ENCODE measurements at regions not wholly inside any gene's neighbourhood (a gene's known extent, or its start where the extent isn't known, plus 50 kb on each side); places are given as distances from the start of the nearest gene placed in this dataset.

- no peaks in the 10 kb centered on the region for H3K27me3 ChIP-seq (ENCODE audit: low read depth, low read length)
- H3K27ac ChIP-seq (ENCODE audit: low read length): no peak overlapping the region
- H3K36me3 ChIP-seq (ENCODE audit: control insufficient read depth in 1 of 2, insufficient read depth in 2 of 2, low read length in 2 of 2): peaks cover 7 to 17% of the 10 kb centered on the region in 2 donors
- no peaks in the 10 kb centered on the region for H3K4me1 ChIP-seq (ENCODE audit: control insufficient read depth in 1 of 2, insufficient read depth in 2 of 2, low read length in 2 of 2)
- no peaks in the 10 kb centered on the region for H3K9me3 ChIP-seq (ENCODE audit: control insufficient read depth in 1 of 2, low read length in 2 of 2)
- no peak overlapping the region for H3K4me3 ChIP-seq (ENCODE audit: low read depth in 1 of 2, low read length in 2 of 2)
Measured at GRCh38 chr15:62792986-62793751, 249.4 kb upstream of the TPM1 start.

GRCh38 chr15:62793752-62794144 lies 248.8 kb upstream of the TPM1 start:
- no peaks in the 10 kb centered on the region for H3K9me3 ChIP-seq (ENCODE audit: control insufficient read depth in 1 of 2, low read length in 2 of 2)
- no peaks in the 10 kb centered on the region for H3K4me1 ChIP-seq (ENCODE audit: control insufficient read depth in 1 of 2, insufficient read depth in 2 of 2, low read length in 2 of 2)
- no peak overlapping the region for H3K27ac ChIP-seq (ENCODE audit: low read length)
- H3K27me3 ChIP-seq (ENCODE audit: low read depth, low read length): no peaks in the 10 kb centered on the region
- no peak overlapping the region for H3K4me3 ChIP-seq (ENCODE audit: low read depth in 1 of 2, low read length in 2 of 2)
- peaks cover 7 to 22% of the 10 kb centered on the region in 2 donors for H3K36me3 ChIP-seq (ENCODE audit: control insufficient read depth in 1 of 2, insufficient read depth in 2 of 2, low read length in 2 of 2)

- Histone ChIP-seq H3K36me3 (ENCODE audit: control insufficient read depth in 1 of 2, insufficient read depth in 2 of 2, low read length in 2 of 2) (peaks cover 8 to 22% of the 10 kb centered on the region in 2 donors), H3K27me3 (ENCODE audit: low read depth, low read length) (no peaks in the 10 kb centered on the region)
Measured at GRCh38 chr15:62795171-62795570, 247.4 kb upstream of the TPM1 start.

GRCh38 chr15:62795700-62796695 lies 246.5 kb upstream of the TPM1 start:
- H3K4me3 ChIP-seq (ENCODE audit: low read depth in 1 of 2, low read length in 2 of 2): no peak overlapping the region
- no peak overlapping the region for H3K27ac ChIP-seq (ENCODE audit: low read length)
- H3K36me3 ChIP-seq (ENCODE audit: control insufficient read depth in 1 of 2, insufficient read depth in 2 of 2, low read length in 2 of 2): peaks cover 15 to 26% of the 10 kb centered on the region in 2 donors
- H3K4me1 ChIP-seq (ENCODE audit: control insufficient read depth in 1 of 2, insufficient read depth in 2 of 2, low read length in 2 of 2): no peaks in the 10 kb centered on the region
- no peaks in the 10 kb centered on the region for H3K27me3 ChIP-seq (ENCODE audit: low read depth, low read length)
- H3K9me3 ChIP-seq (ENCODE audit: control insufficient read depth in 1 of 2, low read length in 2 of 2): no peaks in the 10 kb centered on the region

More at GRCh38 chr15:62795171-62795570, 247.4 kb upstream of the TPM1 start:
- Histone ChIP-seq H3K4me1 (ENCODE audit: control insufficient read depth in 1 of 2, insufficient read depth in 2 of 2, low read length in 2 of 2) (no peaks in the 10 kb centered on the region), H3K9me3 (ENCODE audit: control insufficient read depth in 1 of 2, low read length in 2 of 2) (no peaks in the 10 kb centered on the region), H3K4me3 (ENCODE audit: low read depth in 1 of 2, low read length in 2 of 2) (no peak overlapping the region), H3K27ac (ENCODE audit: low read length) (no peak overlapping the region)

GRCh38 chr15:62797171-62797570 lies 245.4 kb upstream of the TPM1 start:
- H3K27me3 ChIP-seq (ENCODE audit: low read depth, low read length): no peaks in the 10 kb centered on the region
- H3K36me3 ChIP-seq (ENCODE audit: control insufficient read depth in 1 of 2, insufficient read depth in 2 of 2, low read length in 2 of 2): peaks cover 15 to 26% of the 10 kb centered on the region in 2 donors
- H3K4me1 ChIP-seq (ENCODE audit: control insufficient read depth in 1 of 2, insufficient read depth in 2 of 2, low read length in 2 of 2): no peaks in the 10 kb centered on the region
- H3K27ac ChIP-seq (ENCODE audit: low read length): no peak overlapping the region
- H3K4me3 ChIP-seq (ENCODE audit: low read depth in 1 of 2, low read length in 2 of 2): no peak overlapping the region
- H3K9me3 ChIP-seq (ENCODE audit: control insufficient read depth in 1 of 2, low read length in 2 of 2): no peaks in the 10 kb centered on the region

- no peaks in the 10 kb centered on the region for H3K27me3 ChIP-seq (ENCODE audit: low read depth, low read length)
- H3K4me1 ChIP-seq (ENCODE audit: control insufficient read depth in 1 of 2, insufficient read depth in 2 of 2, low read length in 2 of 2): no peaks in the 10 kb centered on the region
- H3K36me3 ChIP-seq (ENCODE audit: control insufficient read depth in 1 of 2, insufficient read depth in 2 of 2, low read length in 2 of 2): peaks cover 15 to 26% of the 10 kb centered on the region in 2 donors
- H3K9me3 ChIP-seq (ENCODE audit: control insufficient read depth in 1 of 2, low read length in 2 of 2): no peaks in the 10 kb centered on the region
- no peak overlapping the region for H3K27ac ChIP-seq (ENCODE audit: low read length)
- H3K4me3 ChIP-seq (ENCODE audit: low read depth in 1 of 2, low read length in 2 of 2): no peak overlapping the region
Measured at GRCh38 chr15:62798536-62798935, 244.0 kb upstream of the TPM1 start.

GRCh38 chr15:62799037-62799436 lies 243.5 kb upstream of the TPM1 start:
- Histone ChIP-seq H3K9me3 (ENCODE audit: control insufficient read depth in 1 of 2, low read length in 2 of 2) (no peaks in the 10 kb centered on the region), H3K4me3 (ENCODE audit: low read depth in 1 of 2, low read length in 2 of 2) (no peak overlapping the region), H3K27me3 (ENCODE audit: low read depth, low read length) (no peaks in the 10 kb centered on the region), H3K4me1 (ENCODE audit: control insufficient read depth in 1 of 2, insufficient read depth in 2 of 2, low read length in 2 of 2) (no peaks in the 10 kb centered on the region), H3K36me3 (ENCODE audit: control insufficient read depth in 1 of 2, insufficient read depth in 2 of 2, low read length in 2 of 2) (peaks cover 15 to 26% of the 10 kb centered on the region in 2 donors), H3K27ac (ENCODE audit: low read length) (no peak overlapping the region)

GRCh38 chr15:62799919-62800318 lies 242.6 kb upstream of the TPM1 start:
- Histone ChIP-seq H3K4me3 (ENCODE audit: low read depth in 1 of 2, low read length in 2 of 2) (no peak overlapping the region), H3K36me3 (ENCODE audit: control insufficient read depth in 1 of 2, insufficient read depth in 2 of 2, low read length in 2 of 2) (peaks cover 15 to 26% of the 10 kb centered on the region in 2 donors), H3K9me3 (ENCODE audit: control insufficient read depth in 1 of 2, low read length in 2 of 2) (no peaks in the 10 kb centered on the region), H3K27me3 (ENCODE audit: low read depth, low read length) (no peaks in the 10 kb centered on the region), H3K4me1 (ENCODE audit: control insufficient read depth in 1 of 2, insufficient read depth in 2 of 2, low read length in 2 of 2) (no peaks in the 10 kb centered on the region), H3K27ac (ENCODE audit: low read length) (no peak overlapping the region)

- Histone ChIP-seq H3K9me3 (ENCODE audit: control insufficient read depth in 1 of 2, low read length in 2 of 2) (no peaks in the 10 kb centered on the region), H3K4me3 (ENCODE audit: low read depth in 1 of 2, low read length in 2 of 2) (no peak overlapping the region), H3K27ac (ENCODE audit: low read length) (no peak overlapping the region), H3K36me3 (ENCODE audit: control insufficient read depth in 1 of 2, insufficient read depth in 2 of 2, low read length in 2 of 2) (peaks cover 9 to 19% of the 10 kb centered on the region in 2 donors), H3K4me1 (ENCODE audit: control insufficient read depth in 1 of 2, insufficient read depth in 2 of 2, low read length in 2 of 2) (no peaks in the 10 kb centered on the region), H3K27me3 (ENCODE audit: low read depth, low read length) (no peaks in the 10 kb centered on the region)
Measured at GRCh38 chr15:62802612-62803011, 239.9 kb upstream of the TPM1 start.

GRCh38 chr15:62803856-62804400 lies 238.6 kb upstream of the TPM1 start:
- H3K9me3 ChIP-seq (ENCODE audit: control insufficient read depth in 1 of 2, low read length in 2 of 2): no peaks in the 10 kb centered on the region
- H3K27me3 ChIP-seq (ENCODE audit: low read depth, low read length): no peaks in the 10 kb centered on the region
- H3K27ac ChIP-seq (ENCODE audit: low read length): no peak overlapping the region
- no peaks in the 10 kb centered on the region for H3K4me1 ChIP-seq (ENCODE audit: control insufficient read depth in 1 of 2, insufficient read depth in 2 of 2, low read length in 2 of 2)
- H3K36me3 ChIP-seq (ENCODE audit: control insufficient read depth in 1 of 2, insufficient read depth in 2 of 2, low read length in 2 of 2): peaks cover 8 to 12% of the 10 kb centered on the region in 2 donors
- H3K4me3 ChIP-seq (ENCODE audit: low read depth in 1 of 2, low read length in 2 of 2): no peak overlapping the region

GRCh38 chr15:62805502-62805901 lies 237.0 kb upstream of the TPM1 start:
- no peak overlapping the region for H3K27ac ChIP-seq (ENCODE audit: low read length)
- H3K27me3 ChIP-seq (ENCODE audit: low read depth, low read length): no peaks in the 10 kb centered on the region
- H3K4me1 ChIP-seq (ENCODE audit: control insufficient read depth in 1 of 2, insufficient read depth in 2 of 2, low read length in 2 of 2): no peaks in the 10 kb centered on the region
- H3K36me3 ChIP-seq (ENCODE audit: control insufficient read depth in 1 of 2, insufficient read depth in 2 of 2, low read length in 2 of 2): peaks cover 10 to 12% of the 10 kb centered on the region in 2 donors
- H3K9me3 ChIP-seq (ENCODE audit: control insufficient read depth in 1 of 2, low read length in 2 of 2): no peaks in the 10 kb centered on the region
- H3K4me3 ChIP-seq (ENCODE audit: low read depth in 1 of 2, low read length in 2 of 2): no peak overlapping the region

Data from muscle layer of duodenum (tissue), 2 donors.